GM18517 (cell line): ENCODE measurements at regions not wholly inside any gene's neighbourhood (a gene's known extent, or its start where the extent isn't known, plus 50 kb on each side); places are given as distances from the start of the nearest gene placed in this dataset.
"Not testable (repeated sequence)": the region's sequence is repeated elsewhere in the genome, so short reads cannot be mapped to it uniquely, and the experiment has no call there.

Experiments
- ATAC-seq: cut with Tn5 transposase; IDR thresholded peaks from one replicate; pipeline ENCODE4 v1.9.1; 2021; ENCODE audit warnings: mild to moderate bottlenecking, moderate library complexity; ENCODE audit not compliant: unreplicated experiment

DNA sequence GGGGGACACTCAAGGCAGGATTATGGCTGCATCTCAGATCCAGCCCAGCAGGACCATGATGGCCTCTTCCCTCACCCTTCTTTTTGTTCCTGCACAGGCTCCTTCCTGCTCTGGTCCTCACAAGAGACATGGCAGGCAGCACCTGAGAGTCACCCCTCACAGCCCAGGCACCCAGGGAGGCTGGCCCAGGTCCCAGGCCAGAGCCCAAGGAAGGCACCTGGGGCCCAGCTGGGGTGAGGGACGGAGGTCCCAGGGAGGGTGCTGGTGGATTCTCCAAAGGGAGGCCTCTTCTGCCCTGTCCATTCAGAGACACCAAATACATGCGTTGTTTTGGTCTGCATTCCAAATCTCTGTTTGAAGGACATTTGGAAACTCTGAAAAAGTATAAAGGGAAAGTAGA, 285.4 kb upstream of the HS6ST1 start:
- no peak for ATAC-seq

DNA sequence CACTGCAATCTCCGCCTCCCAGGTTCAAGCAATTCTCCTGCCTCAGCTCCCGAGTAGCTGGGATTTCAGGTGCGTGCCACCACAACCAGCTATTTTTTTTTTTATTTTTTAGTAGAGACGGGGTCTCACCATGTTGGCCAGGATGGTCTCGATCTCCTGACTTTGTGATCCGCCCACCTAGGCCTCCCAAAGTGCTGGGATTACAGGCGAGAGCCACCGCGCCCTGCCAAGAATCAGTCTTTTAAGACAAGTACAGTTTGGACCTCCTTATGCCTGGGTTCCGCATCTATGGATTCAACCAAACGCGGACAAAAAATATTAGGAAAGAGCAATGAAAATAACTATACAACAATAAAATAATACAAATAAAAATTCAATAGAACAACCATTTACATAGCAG, 285.9 kb upstream of the HS6ST1 start:
- ATAC-seq = not testable (repeated sequence)

DNA sequence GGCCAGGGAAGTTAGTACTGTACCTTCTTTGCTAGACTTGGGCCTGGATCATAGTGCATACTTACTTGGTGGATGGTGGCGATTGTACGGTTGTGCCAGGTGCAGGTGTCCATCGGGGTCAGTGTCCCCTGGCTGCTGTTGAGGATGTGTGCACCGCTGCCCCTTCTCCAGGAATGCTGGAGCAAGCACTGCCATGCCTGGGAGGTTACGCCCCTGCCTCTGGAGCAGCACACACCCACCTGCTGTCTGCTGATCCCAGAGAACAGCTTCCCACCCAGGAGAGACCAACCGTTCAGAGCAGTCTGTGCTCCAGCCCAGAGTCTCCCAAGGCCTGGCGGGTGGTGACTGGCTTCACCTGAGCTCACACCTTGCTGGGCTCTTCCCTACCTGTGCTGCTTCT, 286.8 kb upstream of the HS6ST1 start:
- no peak for ATAC-seq

DNA sequence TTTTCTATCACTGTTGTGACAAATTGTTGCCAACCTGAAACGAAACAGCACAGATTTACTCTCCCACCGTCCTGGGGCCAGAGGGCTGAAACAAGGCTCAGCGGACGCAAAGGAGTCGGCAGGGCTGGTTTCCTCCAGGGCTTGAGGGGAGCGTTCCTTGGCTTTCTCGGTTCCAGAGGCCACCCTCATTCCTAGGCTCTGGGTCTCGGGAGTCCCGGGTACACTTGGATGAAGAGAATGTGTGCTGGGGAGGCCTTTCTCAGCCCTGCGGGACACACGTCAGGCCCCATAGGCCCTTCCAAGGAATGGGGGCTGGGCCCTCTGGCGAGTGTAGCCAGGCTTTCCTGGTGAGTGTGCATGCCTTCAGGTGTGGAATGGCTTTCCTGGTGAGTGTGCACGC, 287.3 kb upstream of the HS6ST1 start:
- ATAC-seq = no peak

DNA sequence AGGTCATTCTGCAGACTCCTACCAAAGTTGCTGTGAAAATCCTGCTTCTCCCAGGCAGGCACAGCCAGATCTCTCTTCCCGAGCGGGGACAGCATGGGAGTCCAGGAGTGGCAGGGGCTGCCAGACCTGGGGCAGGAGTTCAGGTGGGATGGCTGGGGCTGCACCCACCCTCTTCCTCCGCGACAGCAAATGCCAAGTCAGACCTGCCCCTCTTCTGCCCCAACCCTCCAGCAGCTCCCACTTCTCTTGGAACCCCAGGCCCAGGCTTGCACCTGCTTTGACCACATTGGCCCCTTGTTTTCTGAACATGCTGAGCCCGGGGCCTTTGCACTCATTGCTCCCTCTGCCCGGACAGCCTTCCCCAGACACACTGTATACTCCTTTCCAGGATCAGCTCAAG, 288.2 kb upstream of the HS6ST1 start:
- no peak for ATAC-seq

DNA sequence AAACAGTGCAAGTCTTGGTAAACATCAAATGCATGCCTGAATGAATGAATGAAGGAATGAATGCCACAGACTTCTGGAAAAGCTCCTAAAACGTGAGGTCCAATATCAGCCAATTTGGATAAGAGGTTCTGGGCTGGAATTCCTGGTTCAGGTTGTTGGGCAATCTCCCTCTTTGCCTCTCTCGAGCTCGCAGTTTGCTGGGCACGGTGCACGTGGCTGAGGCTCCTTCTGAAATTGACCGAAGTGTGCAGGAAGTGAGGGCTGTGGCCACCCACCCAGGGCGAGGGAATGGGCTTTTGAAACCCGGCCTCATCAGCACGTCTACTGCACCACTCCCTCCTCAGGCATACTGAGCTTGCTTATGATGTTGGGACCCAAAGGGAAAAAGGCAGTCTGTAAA, 288.8 kb upstream of the HS6ST1 start:
- ATAC-seq = no peak

DNA sequence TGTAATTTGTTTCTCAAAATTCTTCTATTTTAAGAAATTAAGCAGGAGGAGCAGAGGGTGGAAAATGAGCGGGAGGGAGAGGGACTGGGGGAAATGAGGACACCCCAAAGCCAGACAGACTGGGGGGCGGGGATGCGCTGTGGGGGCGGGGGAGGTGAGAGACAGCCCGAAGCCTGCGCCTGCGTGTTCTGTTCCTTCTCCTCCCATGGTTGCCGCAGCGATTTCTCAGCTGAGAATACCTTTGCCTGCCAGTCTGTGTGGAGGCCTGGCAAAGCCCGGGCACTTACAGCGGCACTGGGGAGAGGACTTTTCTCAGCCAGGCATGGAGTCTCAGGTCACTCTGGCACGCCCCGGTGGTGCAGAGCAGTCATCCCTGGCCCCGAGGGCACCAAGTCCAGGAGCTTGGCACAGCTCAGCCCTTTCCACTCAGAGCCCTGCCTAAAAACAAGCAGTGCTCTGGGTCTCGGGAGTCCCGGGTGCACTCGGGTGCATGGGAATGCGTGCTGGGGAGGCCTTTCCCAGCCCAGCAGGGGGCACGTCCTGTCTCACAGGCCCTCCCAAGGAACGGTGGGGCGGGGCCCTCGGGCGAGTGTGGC, 289.3 kb upstream of the HS6ST1 start:
- no peak for ATAC-seq

DNA sequence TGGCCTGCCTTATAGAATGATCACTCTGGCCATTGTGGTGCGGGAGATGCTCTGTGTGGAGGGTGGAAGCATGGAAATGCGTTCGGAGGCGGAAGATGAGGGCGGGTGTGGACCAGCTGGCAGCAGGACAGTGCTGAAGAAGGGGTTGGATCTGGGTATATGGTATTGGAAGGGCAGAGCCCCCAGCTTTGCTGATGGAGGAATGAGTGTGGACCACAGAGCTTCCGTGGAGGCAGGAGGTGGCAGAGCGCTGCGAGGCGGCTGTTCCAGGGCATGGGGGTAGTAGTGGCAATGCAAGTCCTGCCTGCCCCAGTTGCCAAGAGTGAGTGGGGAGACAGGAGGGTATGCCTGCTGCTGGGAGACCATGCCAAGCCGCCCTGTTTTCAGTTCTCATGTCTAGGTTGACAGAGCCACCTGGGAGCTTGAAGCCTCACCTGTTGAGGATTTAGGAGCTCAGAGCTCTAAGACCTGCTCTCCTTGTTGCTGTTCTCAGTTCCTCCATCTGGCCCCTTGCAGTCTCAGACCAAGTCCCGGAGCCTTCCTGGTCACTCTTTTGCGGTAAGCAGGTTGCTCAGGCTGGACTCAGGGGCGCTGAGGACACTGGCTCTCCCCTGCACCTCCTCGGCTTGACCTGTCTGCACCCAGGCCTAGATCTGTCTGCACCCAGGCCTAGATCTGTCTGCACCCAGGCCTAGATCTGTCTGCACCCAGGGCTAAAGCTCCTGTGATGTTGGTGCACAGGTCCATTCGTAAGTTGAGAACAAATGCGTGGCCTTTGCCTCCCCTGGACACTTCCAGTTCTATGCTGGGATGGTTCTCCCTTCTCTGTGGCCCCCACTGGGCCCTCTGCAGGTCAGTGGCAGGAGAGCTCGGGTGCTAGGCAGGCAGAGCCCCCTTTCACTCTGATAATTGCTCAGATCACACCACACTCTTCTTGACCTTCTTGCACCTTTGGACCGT, 290.5 kb upstream of the HS6ST1 start:
- no peak for ATAC-seq

DNA sequence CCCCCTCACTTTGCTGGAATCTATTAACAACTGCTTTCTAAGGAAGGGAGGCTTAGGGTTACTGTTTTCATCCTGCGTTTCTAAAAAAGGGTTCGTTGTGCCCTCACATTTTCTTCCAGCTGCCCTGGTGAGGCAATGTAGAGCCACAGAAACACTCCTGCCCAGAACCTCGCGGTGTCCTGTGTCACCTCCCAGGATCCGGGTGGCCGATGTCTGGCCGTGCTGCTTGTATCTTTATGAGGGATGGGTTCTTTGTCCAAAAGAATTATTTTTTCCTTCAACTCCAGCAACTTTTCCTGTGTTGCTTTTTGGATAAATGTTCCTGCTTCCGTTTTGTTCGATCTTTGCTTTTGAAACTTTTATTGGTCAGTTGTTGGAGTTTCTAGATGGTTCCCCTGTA, 291.8 kb upstream of the HS6ST1 start:
- no peak for ATAC-seq

DNA sequence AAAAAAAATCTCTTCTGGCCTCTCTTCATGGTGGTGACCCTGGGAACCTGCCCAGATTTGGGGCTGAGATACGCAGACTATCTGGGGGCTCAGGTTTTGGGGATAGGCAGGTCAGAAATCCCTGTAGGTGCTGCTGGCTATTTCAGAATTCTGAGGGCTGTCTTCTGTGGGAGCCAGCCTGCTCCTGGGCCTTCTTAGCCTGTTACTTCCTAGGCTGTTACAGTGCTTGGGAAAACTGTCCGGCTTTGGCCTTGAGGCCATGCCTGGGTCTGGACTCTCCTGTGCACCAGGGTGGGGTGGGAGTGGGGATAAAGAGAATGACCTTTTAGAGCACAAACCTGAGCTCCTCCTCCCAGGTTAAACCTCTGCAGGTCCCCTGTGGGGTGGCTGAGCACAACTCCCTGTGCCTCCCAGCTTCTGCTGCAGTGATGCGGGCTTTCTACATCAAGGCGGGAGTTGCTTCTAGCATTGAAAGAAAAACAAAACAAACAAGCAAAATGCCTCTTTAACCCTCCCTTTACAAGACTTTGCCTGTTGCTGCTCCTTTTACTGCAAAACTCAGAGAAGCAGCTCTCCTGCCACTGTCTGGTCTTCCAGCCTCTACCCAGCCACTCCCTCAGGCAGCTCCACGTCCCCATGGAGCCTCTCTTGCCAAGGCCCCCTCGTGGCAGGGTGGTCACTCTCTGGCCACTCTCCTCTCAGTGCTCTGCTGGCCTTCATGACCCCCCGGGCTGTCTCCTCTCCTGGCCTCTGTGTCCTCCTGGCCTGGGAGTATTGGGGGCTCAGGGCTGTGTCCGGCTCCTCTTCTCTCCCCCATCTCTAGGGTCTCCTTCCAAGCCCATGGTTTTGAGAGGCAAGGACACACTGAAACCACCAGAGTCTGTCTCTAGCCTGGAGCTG, 293.0 kb upstream of the HS6ST1 start:
- ATAC-seq = no peak

DNA sequence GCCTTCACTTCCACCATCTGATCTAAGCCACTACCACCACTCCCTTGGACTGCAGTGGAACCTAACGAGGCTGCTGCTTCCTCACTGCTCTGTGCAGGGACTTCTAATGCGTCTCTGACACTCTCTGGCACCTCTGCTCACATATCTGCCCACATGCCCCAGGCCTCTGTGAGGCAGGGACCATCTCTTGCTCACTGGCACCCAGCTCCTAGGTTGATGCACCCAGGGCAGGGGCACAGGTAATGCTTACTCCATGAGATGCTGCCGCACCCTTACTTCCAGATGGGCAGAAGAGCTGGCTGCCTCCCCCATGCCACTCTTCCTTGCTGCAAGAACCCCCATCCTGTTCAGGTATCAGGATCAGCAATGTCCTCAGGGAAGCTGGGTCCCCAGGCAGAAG, 294.0 kb upstream of the HS6ST1 start:
- no peak for ATAC-seq

DNA sequence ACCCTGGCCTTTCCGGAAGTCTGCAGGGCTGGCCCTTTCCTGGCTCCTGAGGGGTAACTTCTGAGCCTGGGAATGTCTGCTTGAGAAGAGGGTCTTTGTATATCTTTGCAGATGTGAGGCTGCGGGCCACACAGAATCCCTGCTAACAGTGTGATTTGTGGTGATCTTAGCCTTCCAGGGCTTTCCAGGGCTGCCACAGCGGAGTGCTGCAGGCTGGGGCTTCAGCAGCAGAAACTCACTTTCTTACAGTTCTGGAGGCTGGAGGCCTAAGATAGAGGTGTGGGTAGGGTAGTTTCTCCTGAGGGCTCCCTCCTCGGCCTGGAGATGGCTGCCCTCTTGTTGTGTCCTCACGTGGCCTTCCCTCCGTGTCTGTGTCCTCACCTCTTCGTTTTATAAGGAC, 294.7 kb upstream of the HS6ST1 start:
- ATAC-seq = no peak

DNA sequence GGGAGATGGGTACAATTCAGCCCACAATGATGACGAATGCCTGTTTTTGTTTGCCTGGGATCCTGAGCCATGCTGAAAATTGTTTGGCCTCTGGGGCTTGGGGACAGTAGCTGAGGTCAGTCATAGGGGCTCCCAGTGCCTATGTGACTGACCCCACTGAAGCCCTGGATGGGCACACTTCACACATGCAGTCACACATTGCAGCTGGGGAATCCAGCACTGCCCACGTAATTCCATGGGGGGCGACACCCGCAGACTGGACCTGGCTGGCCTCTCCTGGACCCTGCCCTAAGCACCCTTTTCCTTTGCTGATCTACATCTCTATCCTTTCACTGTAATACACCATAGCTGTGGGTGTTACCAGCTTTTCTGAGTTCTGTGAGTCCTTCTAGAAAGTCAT, 295.2 kb upstream of the HS6ST1 start:
- ATAC-seq = no peak

DNA sequence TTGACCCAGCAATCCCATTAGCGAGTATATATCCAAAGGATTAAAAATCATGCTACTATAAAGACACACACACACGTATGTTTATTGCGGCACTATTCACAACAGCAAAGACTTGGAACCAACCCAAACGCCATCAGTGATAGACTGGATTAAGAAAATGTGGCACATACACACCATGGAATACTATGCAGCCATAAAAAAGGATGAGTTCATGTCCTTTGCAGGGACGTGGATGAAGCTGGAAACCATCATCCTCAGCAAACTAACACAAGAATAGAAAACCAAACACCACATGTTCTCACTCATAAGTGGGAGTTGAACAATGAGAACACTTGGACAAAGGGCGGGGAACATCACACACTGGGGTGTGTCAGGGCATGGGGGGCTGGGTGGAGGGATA, 296.2 kb upstream of the HS6ST1 start:
- not testable (repeated sequence) for ATAC-seq

DNA sequence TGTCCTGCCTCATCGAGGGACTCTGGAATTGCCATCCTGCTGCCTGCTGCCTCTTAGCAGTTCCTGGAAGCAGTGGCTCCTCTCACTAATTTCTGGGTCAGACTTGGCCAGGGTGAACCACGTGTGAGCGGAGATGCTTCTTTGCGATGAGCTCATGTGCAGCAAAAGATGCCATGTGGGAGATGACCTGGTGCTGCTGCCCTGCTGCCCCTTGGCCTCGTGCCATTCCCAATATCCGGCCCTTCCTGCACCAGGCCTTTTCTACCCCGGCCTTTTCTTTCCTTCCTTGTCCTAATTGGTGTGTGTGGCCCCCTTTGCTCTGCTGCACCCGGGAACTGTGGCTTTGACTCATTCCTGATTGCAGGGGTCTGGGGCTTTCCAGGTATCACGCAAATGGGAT, 296.9 kb upstream of the HS6ST1 start:
- no peak for ATAC-seq

DNA sequence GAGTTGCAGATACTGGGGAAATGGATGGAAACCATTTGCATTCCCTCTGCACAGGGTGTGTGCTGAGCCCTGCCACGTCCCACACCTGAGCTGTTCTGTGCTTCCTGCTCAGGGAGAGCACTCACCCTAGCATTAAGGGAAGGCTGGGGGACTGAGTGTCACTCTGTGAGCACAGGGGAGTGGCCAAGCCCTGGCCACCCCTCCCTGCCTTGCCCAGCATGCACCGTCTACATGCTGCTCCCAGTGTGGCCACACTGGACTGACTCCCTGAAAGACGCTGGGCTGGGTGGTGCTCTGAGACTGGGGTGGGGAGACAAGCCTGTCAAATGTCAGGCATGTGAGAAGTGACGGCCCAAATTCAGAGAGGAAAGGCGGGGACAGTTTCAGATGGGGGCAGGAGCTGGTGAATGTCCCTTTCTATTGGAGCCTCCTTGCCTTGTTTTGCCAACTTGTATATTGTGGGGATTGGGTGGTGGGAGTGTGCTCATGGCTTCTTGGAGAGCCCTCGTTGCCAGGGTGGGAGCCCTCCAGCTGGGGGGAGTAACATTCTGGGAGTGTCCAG, 298.4 kb upstream of the HS6ST1 start:
- no peak for ATAC-seq

DNA sequence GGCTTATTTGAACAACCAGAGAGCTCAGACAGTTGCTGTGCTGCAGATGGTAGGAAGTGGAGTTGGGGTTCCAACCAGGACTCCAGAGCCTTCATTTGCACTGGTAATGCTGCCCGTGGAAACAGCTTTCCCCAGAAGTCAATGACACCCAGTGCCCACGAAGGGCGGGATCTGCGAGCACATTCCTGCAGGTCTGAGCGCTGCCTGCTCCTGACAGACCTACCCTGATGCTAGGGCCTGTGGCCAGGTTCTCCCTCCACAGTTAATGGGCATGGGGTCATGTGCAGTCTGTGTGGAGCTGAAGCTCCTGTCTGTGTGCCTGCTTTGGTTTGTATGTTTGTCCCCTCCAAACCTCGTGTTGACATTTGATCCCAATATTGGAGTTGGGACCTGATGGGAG, 299.0 kb upstream of the HS6ST1 start:
- no peak for ATAC-seq

DNA sequence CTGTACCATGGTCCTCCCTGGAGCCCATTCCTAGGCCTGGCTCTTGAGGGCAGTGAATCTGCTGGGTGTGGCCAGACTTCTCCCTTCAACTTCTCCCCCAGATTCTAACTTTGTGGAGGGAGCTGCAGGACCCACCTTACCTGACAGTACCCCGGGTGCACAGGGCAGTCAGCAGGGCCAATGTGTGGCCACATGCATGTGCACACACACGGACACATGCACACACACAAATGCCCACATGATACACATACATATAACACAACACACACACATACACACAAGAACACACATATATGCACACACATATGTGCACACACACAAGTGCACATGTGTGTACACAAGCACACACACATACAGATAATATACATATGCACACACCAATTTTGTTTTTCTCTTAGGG, 300.0 kb upstream of the HS6ST1 start:
- no peak for ATAC-seq

DNA sequence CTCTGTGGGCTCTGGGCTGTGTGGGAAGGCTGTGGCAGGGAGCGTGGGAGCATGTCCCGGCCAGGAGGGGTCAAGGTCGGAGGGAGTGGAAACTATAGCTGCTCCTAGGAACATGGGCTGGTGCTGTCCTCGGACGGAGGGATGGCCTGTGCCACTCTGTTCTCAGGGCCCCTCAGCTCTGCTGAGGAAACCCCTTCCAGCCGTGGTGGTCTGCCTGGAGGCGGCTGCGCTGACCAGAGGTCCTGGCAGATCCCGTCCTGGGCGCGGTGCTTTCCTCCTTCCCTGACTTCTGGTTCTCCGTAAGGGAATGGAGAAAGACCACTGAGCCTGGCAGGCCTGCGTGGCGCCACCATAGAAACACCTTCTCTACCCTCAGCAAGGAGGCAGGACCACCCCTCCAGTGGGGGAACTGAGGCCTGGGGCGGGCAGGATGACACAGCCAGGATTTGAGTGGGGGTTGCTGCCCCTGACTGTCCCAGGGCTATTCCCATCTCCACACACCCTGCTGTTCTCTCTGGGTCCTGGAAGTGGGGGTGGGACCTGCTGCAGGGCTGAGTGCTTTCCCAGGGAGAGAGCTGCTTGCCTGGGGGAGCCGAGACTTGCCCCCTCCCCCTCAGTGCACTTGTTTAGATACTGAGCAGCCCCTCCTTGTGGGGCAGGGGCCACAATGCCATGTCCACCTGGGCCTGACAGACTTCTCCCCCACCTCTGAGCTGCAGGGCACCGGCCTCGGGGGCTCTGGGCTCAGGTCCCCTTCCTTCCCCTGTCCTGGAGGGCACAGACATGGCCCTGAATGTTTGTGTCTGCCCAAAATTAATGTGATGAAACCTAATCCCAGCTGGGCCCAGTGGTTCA, 301.0 kb upstream of the HS6ST1 start:
- ATAC-seq = no peak

DNA sequence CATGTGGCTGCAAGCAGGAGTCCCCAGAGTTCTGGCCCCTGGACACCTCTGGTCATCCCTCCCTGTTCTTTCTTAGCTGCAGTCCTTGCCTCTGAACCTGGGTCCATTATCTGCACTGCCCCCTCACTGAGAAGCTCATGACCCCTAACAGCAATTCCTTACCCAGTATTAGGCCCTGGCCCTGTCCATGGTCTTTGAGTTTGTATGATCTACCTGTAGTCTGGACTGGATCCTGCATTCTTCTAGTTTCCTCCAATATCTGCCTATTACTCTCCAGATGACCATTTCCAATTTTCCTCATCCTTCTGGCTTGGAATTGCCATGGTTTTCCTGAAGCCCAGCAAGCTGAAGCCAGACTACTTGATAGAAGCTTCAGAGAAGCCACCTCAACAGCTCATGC, 302.4 kb upstream of the HS6ST1 start:
- no peak for ATAC-seq
